H9 (cell line): ENCODE measurements at regions not wholly inside any gene's neighbourhood (a gene's known extent, or its start where the extent isn't known, plus 50 kb on each side); places are given as distances from the start of the nearest gene placed in this dataset.

Experiments used
- DNase-seq: peaks from one replicate; pipeline ENCODE4 v3.0.0-alpha.2; 2017
- H2AFZ ChIP-seq: one replicate; pipeline ENCODE4 v1.6.1; 2013; ENCODE audit warnings: mild to moderate bottlenecking, low read length, control low read depth, moderate library complexity
- H2AK5ac ChIP-seq: 2 replicates; pipeline ENCODE4 v1.6.1; 2013; ENCODE audit warnings: low read length, control low read depth, mixed read lengths; ENCODE audit not compliant: insufficient read length
- H2BK120ac ChIP-seq: one replicate; pipeline ENCODE4 v1.6.1; 2013; ENCODE audit warnings: low read depth, mild to moderate bottlenecking, low read length, control low read depth, inconsistent platforms; ENCODE audit not compliant: poor library complexity, severe bottlenecking
- H2BK12ac ChIP-seq: 2 replicates; pipeline ENCODE4 v1.6.1; 2013; ENCODE audit warnings: low read length, control low read depth, mixed read lengths, low read depth; ENCODE audit not compliant: insufficient read length
- H2BK15ac ChIP-seq: 2 replicates; pipeline ENCODE4 v1.6.1; 2013; ENCODE audit warnings: low read depth, low read length, control low read depth
- H2BK20ac ChIP-seq: one replicate; pipeline ENCODE4 v1.6.1; 2013; ENCODE audit warnings: low read depth, mild to moderate bottlenecking, low read length, control low read depth, inconsistent platforms; ENCODE audit not compliant: poor library complexity, severe bottlenecking
- H2BK5ac ChIP-seq: 2 replicates; pipeline ENCODE4 v1.6.1; 2013; ENCODE audit warnings: low read length, control low read depth, mixed read lengths; ENCODE audit not compliant: insufficient read length
- H3K14ac ChIP-seq: 2 replicates; pipeline ENCODE4 v1.6.1; 2013; ENCODE audit warnings: low read length, control low read depth; ENCODE audit not compliant: insufficient read depth
- H3K18ac ChIP-seq: 2 replicates; pipeline ENCODE4 v1.6.1; 2013; ENCODE audit warnings: low read depth, mild to moderate bottlenecking, mixed read lengths, low read length, control low read depth; ENCODE audit not compliant: insufficient read length
- H3K23ac ChIP-seq: 2 replicates; pipeline ENCODE4 v1.6.1; 2013; ENCODE audit warnings: low read length, control low read depth, mixed read lengths, low read depth; ENCODE audit not compliant: insufficient read length
- H3K23me2 ChIP-seq: 2 replicates; pipeline ENCODE4 v1.6.1; 2013; ENCODE audit warnings: low read depth, mild to moderate bottlenecking, mixed read lengths, low read length, control low read depth; ENCODE audit not compliant: insufficient read length, poor library complexity, severe bottlenecking
- H3K27ac ChIP-seq: 2 replicates; pipeline ENCODE4 v1.5.1; 2013; ENCODE audit warnings: low read length, control low read depth, mixed read lengths, low read depth; ENCODE audit not compliant: insufficient read length
- H3K27me3 ChIP-seq: 2 replicates; pipeline ENCODE4 v1.6.1; 2013; ENCODE audit warnings: low read length, control low read depth, inconsistent platforms; ENCODE audit not compliant: insufficient read depth
- H3K4ac ChIP-seq: 2 replicates; pipeline ENCODE4 v1.6.1; 2013; ENCODE audit warnings: low read depth, mild to moderate bottlenecking, control low read depth, inconsistent platforms, low read length, moderate library complexity
- H3K4me1 ChIP-seq: 2 replicates; pipeline ENCODE4 v1.6.1; 2013; ENCODE audit warnings: low read length, control low read depth, inconsistent platforms; ENCODE audit not compliant: insufficient read depth
- H3K4me2 ChIP-seq: 2 replicates; pipeline ENCODE4 v1.6.1; 2013; ENCODE audit warnings: low read length, control low read depth, mixed read lengths; ENCODE audit not compliant: insufficient read length, insufficient read depth
- H3K56ac ChIP-seq: 2 replicates; pipeline ENCODE4 v1.6.1; 2013; ENCODE audit warnings: low read depth, mild to moderate bottlenecking, mixed read lengths, low read length, control low read depth; ENCODE audit not compliant: insufficient read length
- H3K79me1 ChIP-seq: 2 replicates; pipeline ENCODE4 v1.6.1; 2013; ENCODE audit warnings: low read depth, mild to moderate bottlenecking, moderate library complexity, low read length, control low read depth, inconsistent platforms; ENCODE audit not compliant: insufficient read depth, poor library complexity, severe bottlenecking
- H3K79me2 ChIP-seq: 2 replicates; pipeline ENCODE4 v1.6.1; 2013; ENCODE audit warnings: low read length, control low read depth, inconsistent platforms; ENCODE audit not compliant: insufficient read depth
- H3K9ac ChIP-seq: 2 replicates; pipeline ENCODE4 v1.6.1; 2013; ENCODE audit warnings: low read length, control low read depth, mixed read lengths; ENCODE audit not compliant: insufficient read length; ENCODE audit errors: extremely low read depth
- H3K9me3 ChIP-seq: one replicate; pipeline ENCODE4 v1.6.1; 2013; ENCODE audit warnings: low read depth, low read length, inconsistent platforms; ENCODE audit not compliant: control insufficient read depth
- H3T11ph ChIP-seq: one replicate; pipeline ENCODE4 v1.6.1; 2013; ENCODE audit warnings: mild to moderate bottlenecking, low read length, control low read depth, inconsistent platforms
- H4K20me1 ChIP-seq: one replicate; pipeline ENCODE4 v1.6.1; 2013; ENCODE audit not compliant: control insufficient read depth, insufficient read length, insufficient read depth
- H4K5ac ChIP-seq: 2 replicates; pipeline ENCODE4 v1.6.1; 2013; ENCODE audit warnings: low read depth, mild to moderate bottlenecking, mixed read lengths, low read length, control low read depth; ENCODE audit not compliant: insufficient read length
- H4K8ac ChIP-seq: replicated peaks from 2 replicates; pipeline ENCODE4 v1.6.1; 2013; ENCODE audit warnings: low read length, control low read depth, mixed read lengths, low read depth; ENCODE audit not compliant: insufficient read length
- H4K91ac ChIP-seq: 2 replicates; pipeline ENCODE4 v1.6.1; 2013; ENCODE audit warnings: low read depth, mild to moderate bottlenecking, moderate library complexity, mixed read lengths, low read length, control low read depth; ENCODE audit not compliant: insufficient read length
- H3K27ac Mint-ChIP-seq, 3 experiments: 2 replicates in 2 of 3; 3 replicates in 1 of 3; pipeline ENCODE4 v1.8.0; 2020 to 2021; ENCODE audit warnings: mixed read lengths in 3 of 3, mild to moderate bottlenecking in 1 of 3, moderate library complexity in 1 of 3
- H3K27me3 Mint-ChIP-seq: 2 replicates; pipeline ENCODE4 v1.8.0; 2021; ENCODE audit warnings: low read depth, mild to moderate bottlenecking, moderate library complexity, mixed read lengths
- H3K36me3 Mint-ChIP-seq, 3 experiments: 2 replicates in 2 of 3; 3 replicates in 1 of 3; pipeline ENCODE4 v1.8.0; 2020 to 2021; ENCODE audit warnings: low read depth in 3 of 3, mixed read lengths in 3 of 3; ENCODE audit not compliant: insufficient read depth in 1 of 3
- H3K4me1 Mint-ChIP-seq, 2 experiments: 2 replicates each; pipeline ENCODE4 v1.8.0; 2020; ENCODE audit warnings: mixed read lengths in 2 of 2
- H3K4me3 Mint-ChIP-seq, 2 experiments: 2 replicates in 1 of 2; 3 replicates in 1 of 2; pipeline ENCODE4 v1.8.0; 2020 to 2021; ENCODE audit warnings: mild to moderate bottlenecking in 2 of 2, mixed read lengths in 2 of 2, moderate library complexity in 1 of 2
- H3K9me3 Mint-ChIP-seq, 2 experiments: 2 replicates in 1 of 2; 3 replicates in 1 of 2; pipeline ENCODE4 v1.8.0; 2020; ENCODE audit warnings: mild to moderate bottlenecking in 2 of 2, mixed read lengths in 2 of 2, moderate library complexity in 1 of 2
- CTCF ChIP-seq: fragments of 200-600 bp; sonication (generic); conservative IDR thresholded peaks from 3 replicates; pipeline ENCODE4 v1.8.0; 2021; ENCODE audit warnings: antibody characterized with exemption, mild to moderate bottlenecking
- WGBS: extraction: QIAGEN DNeasy Blood & Tissue Kit; methylation state at CpG from one replicate; pipeline ENCODE4 v1.1.7; 2013; ENCODE audit warnings: missing lambda C conversion rate, low lambda C conversion rate, mixed read lengths; ENCODE audit not compliant: insufficient read length; ENCODE audit errors: extremely low coverage; 5-methylcytosine and 5-hydroxymethylcytosine counted together

- H3K27me3 Mint-ChIP-seq = no peaks in the 10 kb centered on the region
- H3K18ac ChIP-seq = no peak overlapping the region
- H3K9me3 Mint-ChIP-seq = no peaks in the 10 kb centered on the region
- H3K23me2 ChIP-seq = no peaks in the 10 kb centered on the region
- H3K27me3 ChIP-seq = no peaks in the 10 kb centered on the region
- H3K4me2 ChIP-seq = no peak overlapping the region
- no peak overlapping the region for H3T11ph ChIP-seq
- H4K91ac ChIP-seq = no peak overlapping the region
- no peak for TF ChIP-seq CTCF
- no peak overlapping the region for H4K5ac ChIP-seq
- H3K4me1 ChIP-seq = no peaks in the 10 kb centered on the region
- H2BK120ac ChIP-seq = no peak overlapping the region
- H3K4me3 Mint-ChIP-seq = no peak overlapping the region
- H2BK20ac ChIP-seq = no peak overlapping the region
- no peak overlapping the region for H3K56ac ChIP-seq
- H3K27ac ChIP-seq = no peak overlapping the region
- no peaks in the 10 kb centered on the region; a peak in 1 of 7 replicates for H3K36me3 Mint-ChIP-seq
- no peaks in the 10 kb centered on the region for H3K79me2 ChIP-seq
- no peaks in the 10 kb centered on the region for H3K79me1 ChIP-seq
- H3K9ac ChIP-seq = no peak overlapping the region
- H2AFZ ChIP-seq = no peak overlapping the region
- no peaks in the 10 kb centered on the region for H3K9me3 ChIP-seq
- H3K14ac ChIP-seq = no peak overlapping the region
- H2AK5ac ChIP-seq = no peak overlapping the region
- no peaks in the 10 kb centered on the region for H3K4me1 Mint-ChIP-seq
- H3K4ac ChIP-seq = no peak overlapping the region
- H2BK5ac ChIP-seq = no peak overlapping the region
- DNase-seq = no peak
- H4K20me1 ChIP-seq = no peaks in the 10 kb centered on the region
- WGBS = no CpG with 5 or more reads among the region's 4 CpGs
- no peak overlapping the region for H3K27ac Mint-ChIP-seq
- H2BK12ac ChIP-seq = no peak overlapping the region
- no peak overlapping the region for H3K23ac ChIP-seq
- H4K8ac ChIP-seq = no peak overlapping the region
- H2BK15ac ChIP-seq = no peak overlapping the region
These were observed 190.5 kb upstream of the PMFBP1 start for GRCh38 chr16:72362476-72362875.
